IMR-90 (cell line): ENCODE measurements at regions not wholly inside any gene's neighbourhood (a gene's known extent, or its start where the extent isn't known, plus 50 kb on each side); places are given as distances from the start of the nearest gene placed in this dataset.
A peak's percentile ranks its signal among the peaks of the same experiment; 100 is the strongest.

ENCODE experiments used
- ATAC-seq: fragments of 200-7000 bp; cut with Tn5 transposase; 2 replicates; pipeline ENCODE4 v1.9.1; 2020; ENCODE audit warnings: low read depth, mild to moderate bottlenecking, moderate library complexity
- BruUV-seq: library from RNA; stranded (reverse); fragments of 400-500 nt; replicated peaks from 2 replicates; lab custom pipeline; 2021; lab: Mats Ljungman, UMichigan
- CTCF ChIA-PET: fragments of 300-600 bp; formaldehyde crosslinking; extraction: SDS; loops from one replicate; lab custom pipeline; 2021; ENCODE audit warnings: antibody characterized with exemption; lab: Yijun Ruan, JAX
- POLR2A ChIA-PET: fragments of 300-600 bp; sonication (Branson Sonifier 250); formaldehyde crosslinking; loops from one replicate; lab custom pipeline; 2022; ENCODE audit warnings: antibody characterized with exemption; ENCODE audit not compliant: unreplicated experiment; lab: Charles Lee
- DNase-seq: peaks from one replicate; pipeline ENCODE4 v3.0.0; 2013
- H2AFZ ChIP-seq: replicated peaks from 2 replicates; pipeline ENCODE3; 2013; ENCODE audit warnings: low read length, mild to moderate bottlenecking; ENCODE audit not compliant: poor library complexity
- H2AK5ac ChIP-seq: 2 replicates; pipeline ENCODE4 v1.6.1; 2013; ENCODE audit warnings: low read depth, low read length, inconsistent platforms
- H2AK9ac ChIP-seq: replicated peaks from 2 replicates; pipeline ENCODE3; 2013; ENCODE audit warnings: mild to moderate bottlenecking, low read depth, low read length, moderate library complexity; ENCODE audit not compliant: poor library complexity
- H2BK120ac ChIP-seq: 2 replicates; pipeline ENCODE4 v1.6.1; 2013; ENCODE audit warnings: low read depth, low read length, inconsistent platforms
- H2BK15ac ChIP-seq: 3 replicates; pipeline ENCODE4 v1.6.1; 2013; ENCODE audit warnings: low read depth, low read length, inconsistent platforms
- H2BK20ac ChIP-seq: 2 replicates; pipeline ENCODE4 v1.6.1; 2013; ENCODE audit warnings: low read depth, mild to moderate bottlenecking, inconsistent platforms, low read length, moderate library complexity
- H2BK5ac ChIP-seq: 2 replicates; pipeline ENCODE4 v1.6.1; 2013; ENCODE audit warnings: mild to moderate bottlenecking, low read depth, low read length, inconsistent platforms; ENCODE audit not compliant: poor library complexity, severe bottlenecking
- H3K14ac ChIP-seq: replicated peaks from 2 replicates; pipeline ENCODE4 v1.6.1; 2013; ENCODE audit warnings: low read depth, low read length, inconsistent platforms
- H3K18ac ChIP-seq: 2 replicates; pipeline ENCODE4 v1.6.1; 2013; ENCODE audit warnings: low read depth, low read length, control low read depth
- H3K23ac ChIP-seq: 2 replicates; pipeline ENCODE4 v1.6.1; 2013; ENCODE audit warnings: low read depth, low read length, inconsistent platforms
- H3K27ac ChIP-seq: 2 replicates; pipeline ENCODE4 v1.5.1; 2013; ENCODE audit warnings: mild to moderate bottlenecking, control low read depth, low read length; ENCODE audit not compliant: insufficient read depth
- H3K27me3 ChIP-seq: 2 replicates; pipeline ENCODE4 v1.6.1; 2013; ENCODE audit warnings: low read length; ENCODE audit not compliant: control insufficient read depth, insufficient read depth
- H3K36me3 ChIP-seq: 2 replicates; pipeline ENCODE4 v1.6.1; 2013; ENCODE audit warnings: low read length, mixed read lengths; ENCODE audit not compliant: control insufficient read depth, insufficient read depth
- H3K4ac ChIP-seq: 2 replicates; pipeline ENCODE4 v1.6.1; 2013; ENCODE audit warnings: low read depth, low read length, inconsistent platforms
- H3K4me1 ChIP-seq: 2 replicates; pipeline ENCODE4 v1.6.1; 2013; ENCODE audit warnings: low read length, mixed read lengths; ENCODE audit not compliant: control insufficient read depth, insufficient read depth
- H3K4me2 ChIP-seq: 2 replicates; pipeline ENCODE4 v1.6.1; 2013; ENCODE audit warnings: low read depth, mild to moderate bottlenecking, control low read depth, low read length, moderate library complexity
- H3K4me3 ChIP-seq: 2 replicates; pipeline ENCODE4 v1.5.1; 2013; ENCODE audit warnings: low read depth, mild to moderate bottlenecking, control low read depth, low read length, moderate library complexity; ENCODE audit not compliant: insufficient read depth
- H3K56ac ChIP-seq: 2 replicates; pipeline ENCODE4 v1.6.1; 2013; ENCODE audit warnings: low read length, inconsistent platforms; ENCODE audit not compliant: insufficient read depth; ENCODE audit errors: extremely low read depth
- H3K79me1 ChIP-seq, 2 experiments: 2 replicates each; pipeline ENCODE4 v1.6.1; 2013; ENCODE audit warnings: low read length in 2 of 2, inconsistent platforms in 1 of 2, low read depth in 1 of 2
- H3K9ac ChIP-seq: 2 replicates; pipeline ENCODE4 v1.6.1; 2013; ENCODE audit warnings: low read depth, low read length, control low read depth
- H3K9me1 ChIP-seq: 2 replicates; pipeline ENCODE4 v1.6.1; 2013; ENCODE audit warnings: low read length, inconsistent platforms; ENCODE audit not compliant: insufficient read depth
- H3K9me3 ChIP-seq: 2 replicates; pipeline ENCODE4 v1.6.1; 2013; ENCODE audit warnings: low read length; ENCODE audit not compliant: control insufficient read depth, insufficient read depth
- H4K20me1 ChIP-seq: 2 replicates; pipeline ENCODE4 v1.6.1; 2013; ENCODE audit warnings: low read length, inconsistent platforms; ENCODE audit not compliant: insufficient read depth
- H4K5ac ChIP-seq: 2 replicates; pipeline ENCODE4 v1.6.1; 2013; ENCODE audit warnings: mild to moderate bottlenecking, low read depth, low read length, control low read depth
- H4K8ac ChIP-seq, 2 experiments: 2 replicates each; pipeline ENCODE4 v1.6.1; 2013; ENCODE audit warnings: low read depth in 2 of 2, low read length in 2 of 2, control low read depth in 1 of 2, inconsistent platforms in 1 of 2
- H4K91ac ChIP-seq: 2 replicates; pipeline ENCODE4 v1.6.1; 2013; ENCODE audit warnings: low read depth, low read length, inconsistent platforms; ENCODE audit not compliant: insufficient read depth
- CTCF ChIP-seq: conservative IDR thresholded peaks from 2 replicates; pipeline ENCODE4 v1.5.1; 2012; ENCODE audit warnings: mild to moderate bottlenecking, low read depth, low read length, improper control_type of control experiment
- FOS ChIP-seq: fragments of 150-350 bp; IDR thresholded peaks from 2 replicates; pipeline ENCODE4 v1.6.1; 2016; ENCODE audit warnings: low read depth, low read length
- MAFK ChIP-seq: IDR thresholded peaks from 2 replicates; pipeline ENCODE4 v1.6.1; 2012; ENCODE audit warnings: low read depth, low read length, improper control_type of control experiment
- NFE2L2 ChIP-seq: fragments of 150-350 bp; IDR thresholded peaks from 2 replicates; pipeline ENCODE4 v1.6.1; 2016; ENCODE audit warnings: low read depth, mild to moderate bottlenecking, low read length
- RAD21 ChIP-seq: IDR thresholded peaks from 2 replicates; pipeline ENCODE4 v1.6.1; 2012; ENCODE audit warnings: low read length, improper control_type of control experiment
- WGBS, 2 experiments: methylation state at CpG; one replicate each; pipeline versions ENCODE4 v1.1.5 to v1.1.7; 2013; ENCODE audit warnings: missing lambda C conversion rate in 2 of 2; ENCODE audit not compliant: insufficient read length in 1 of 2; ENCODE audit errors: extremely low coverage in 2 of 2; 5-methylcytosine and 5-hydroxymethylcytosine counted together
- dilution Hi-C: fragments of 300-500 bp; cut with HindIII; formaldehyde crosslinking; loops from one replicate; pipeline ENCODE4 v1.14.3; 2018; ENCODE audit warnings: low sequenced_read_pairs; ENCODE audit not compliant: unreplicated experiment
- in situ Hi-C: fragments of 300-500 bp; cut with MboI; formaldehyde crosslinking; loops from 3 replicates; pipeline ENCODE4 v1.14.3; 2019; ENCODE audit warnings: low sequenced_read_pairs, inconsistent platforms, mixed read lengths
- intact Hi-C: fragments of 100-400 bp; cut with micrococcal nuclease; formaldehyde crosslinking; loops from 2 replicates; pipeline ENCODE4 v1.10.0; 2022

- no peak overlapping the region for H3K14ac ChIP-seq
- H3K4me1 ChIP-seq = peaks cover 1% of the 10 kb centered on the region; the same call in 1 of the 2 replicates
- H4K91ac ChIP-seq = no peak overlapping the region
- dilution Hi-C loops (no loop called here), intact Hi-C loops (no loop called here), in situ Hi-C loops (no loop called here)
- H2AK5ac ChIP-seq = no peak overlapping the region
- no peaks in the 10 kb centered on the region for H3K27me3 ChIP-seq
- no peak overlapping the region for H3K56ac ChIP-seq
- ChIA-PET CTCF (no interaction called here), POLR2A (no interaction called here)
- H3K27ac ChIP-seq = no peak overlapping the region
- H3K36me3 ChIP-seq = no peaks in the 10 kb centered on the region
- no peak overlapping the region for H2BK5ac ChIP-seq
- no peak overlapping the region for H3K4me2 ChIP-seq
- H3K9ac ChIP-seq = no peak overlapping the region
- no peak overlapping the region for H3K4ac ChIP-seq
- H3K9me3 ChIP-seq = no peaks in the 10 kb centered on the region
- H2AFZ ChIP-seq = no peak overlapping the region
- no peak overlapping the region for H3K18ac ChIP-seq
- no peak overlapping the region for H2BK20ac ChIP-seq
- no peak for DNase-seq
- H4K20me1 ChIP-seq = no peaks in the 10 kb centered on the region
- H4K8ac ChIP-seq = no peak overlapping the region
- no peak overlapping the region for H3K4me3 ChIP-seq
- H2AK9ac ChIP-seq = no peak overlapping the region
- H2BK15ac ChIP-seq = no peak overlapping the region
- no peak overlapping the region for H2BK120ac ChIP-seq
- no TSS peak for BruUV-seq
- no peaks in the 10 kb centered on the region for H3K79me1 ChIP-seq
- H4K5ac ChIP-seq = no peak overlapping the region
- TF ChIP-seq NFE2L2 (no peak), RAD21 (no peak), FOS (no peak), MAFK (peak; percentile 55; the same call in 1 of the 2 replicates), CTCF (no peak)
- no CpG with 5 or more reads among the region's 1 CpG for WGBS, 2 experiments
- H3K9me1 ChIP-seq = no peaks in the 10 kb centered on the region
- ATAC-seq = no peak
- no peak overlapping the region for H3K23ac ChIP-seq
Observed at GRCh38 chr14:83470959-83471695, 1937.5 kb upstream of the SEL1L start.
